Stimulated activated CD4-positive, alpha-beta T cell treated with anti-CD3 and anti-CD28 coated beads, Interleukin-1b, Interleukin-23, amount 100 ng/mL, for 24 hours (primary cell): ENCODE measurements at regions not wholly inside any gene's neighbourhood (a gene's known extent, or its start where the extent isn't known, plus 50 kb on each side); places are given as distances from the start of the nearest gene placed in this dataset.
"Not testable (repeated sequence)": the region's sequence is repeated elsewhere in the genome, so short reads cannot be mapped to it uniquely, and the experiment has no call there.

Experiments
- DNase-seq, 4 experiments: peaks; one replicate each; pipeline ENCODE4 v3.0.0-alpha.2; 2020; ENCODE audit warnings: low read depth in 4 of 4, low spot score in 1 of 4

DNA sequence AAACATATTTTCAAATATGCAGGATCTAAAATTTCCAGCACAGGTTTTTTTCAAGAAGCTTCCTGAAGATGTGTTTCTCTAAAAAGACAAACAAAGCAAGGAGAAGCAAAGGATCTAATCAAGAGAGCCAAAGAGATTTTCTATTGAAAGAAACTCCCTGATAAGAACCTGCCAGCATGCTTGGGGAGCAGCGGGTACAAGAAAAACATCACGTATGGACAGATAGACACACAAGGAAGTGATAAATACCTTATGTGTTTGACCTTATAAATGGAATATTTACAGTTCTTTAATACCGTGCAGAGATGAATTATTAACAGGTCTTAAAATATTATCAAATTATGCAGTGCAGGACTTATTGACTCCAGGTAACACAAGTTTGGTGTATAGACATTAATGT, 562.1 kb downstream of the DACH1 start:
- DNase-seq, result no peak

- DNase-seq, result no peak
Measured at GRCh38 chr13:71303144-71303543, 563.9 kb downstream of the DACH1 start.

- DNase-seq, result no peak
Measured at GRCh38 chr13:71300602-71301001, 566.4 kb downstream of the DACH1 start.

- no peak for DNase-seq
Measured at GRCh38 chr13:71291842-71292146, 575.2 kb downstream of the DACH1 start.

DNA sequence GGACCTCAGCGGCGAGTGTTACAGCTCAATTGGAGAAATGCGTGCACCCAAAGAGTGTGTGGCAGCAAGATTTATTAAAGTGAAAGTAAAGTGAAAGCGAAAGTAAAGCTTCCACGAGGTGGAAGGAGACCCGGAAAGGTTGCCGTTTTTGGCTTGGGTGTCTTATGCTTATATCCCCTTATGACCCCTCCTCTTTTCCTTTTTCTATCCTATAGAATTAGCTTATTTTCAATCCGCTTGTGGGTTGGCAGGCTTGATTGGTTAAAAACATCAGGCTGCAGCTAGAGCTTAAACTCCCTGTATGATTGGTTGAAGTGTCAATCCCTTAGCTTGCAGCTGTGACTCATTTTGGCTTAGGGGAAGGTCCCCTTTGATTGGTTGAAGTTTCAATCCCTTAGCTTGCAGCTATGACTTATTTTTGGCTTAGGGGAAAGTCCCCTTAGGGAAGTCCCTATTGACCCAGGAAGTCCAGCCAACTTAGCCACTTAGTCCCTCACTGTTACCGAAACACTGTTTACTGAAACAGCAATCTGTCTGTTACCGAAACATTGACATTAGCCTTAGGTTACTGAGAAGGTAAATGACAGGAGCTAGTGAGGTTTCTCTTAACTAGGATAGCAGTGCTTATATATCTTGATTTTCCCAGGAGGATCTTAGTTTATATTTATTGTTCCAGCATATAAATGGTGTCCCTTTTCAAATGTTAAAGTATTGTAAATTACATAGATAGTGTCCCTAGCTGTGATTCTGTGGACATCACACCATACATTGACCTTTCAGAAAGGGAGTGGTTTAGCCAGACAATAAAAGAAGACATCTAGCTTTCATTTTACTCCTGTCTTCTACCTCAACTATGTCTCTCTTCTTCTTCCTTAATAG, 575.8 kb downstream of the DACH1 start:
- peak in 1 of 4 experiments; percentile 7 for DNase-seq

- DNase-seq, result not testable (repeated sequence)
Measured at GRCh38 chr13:71289980-71290379, 577.0 kb downstream of the DACH1 start.

GRCh38 chr13:71285700-71286099, 581.3 kb downstream of the DACH1 start:
- DNase-seq, result no peak

DNA sequence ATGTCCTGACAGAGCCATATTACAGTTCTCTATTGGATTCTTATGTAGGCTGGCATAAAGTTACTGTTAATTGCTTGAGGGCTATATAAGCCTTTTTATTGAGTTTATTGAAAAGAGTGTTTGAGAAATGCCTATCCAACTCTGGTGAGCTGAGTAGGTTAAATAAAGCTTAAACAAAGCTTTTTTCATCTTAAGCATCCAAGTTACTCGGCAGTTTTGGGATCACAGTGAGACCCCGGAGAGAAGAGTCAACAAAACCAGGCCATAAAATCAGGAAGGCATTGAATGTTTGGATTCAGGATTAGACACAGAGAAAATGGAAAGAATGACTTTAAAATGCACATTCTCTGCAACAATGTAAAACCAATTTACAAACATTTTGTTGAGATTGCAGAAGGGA, 588.5 kb downstream of the DACH1 start:
- no peak for DNase-seq

DNA sequence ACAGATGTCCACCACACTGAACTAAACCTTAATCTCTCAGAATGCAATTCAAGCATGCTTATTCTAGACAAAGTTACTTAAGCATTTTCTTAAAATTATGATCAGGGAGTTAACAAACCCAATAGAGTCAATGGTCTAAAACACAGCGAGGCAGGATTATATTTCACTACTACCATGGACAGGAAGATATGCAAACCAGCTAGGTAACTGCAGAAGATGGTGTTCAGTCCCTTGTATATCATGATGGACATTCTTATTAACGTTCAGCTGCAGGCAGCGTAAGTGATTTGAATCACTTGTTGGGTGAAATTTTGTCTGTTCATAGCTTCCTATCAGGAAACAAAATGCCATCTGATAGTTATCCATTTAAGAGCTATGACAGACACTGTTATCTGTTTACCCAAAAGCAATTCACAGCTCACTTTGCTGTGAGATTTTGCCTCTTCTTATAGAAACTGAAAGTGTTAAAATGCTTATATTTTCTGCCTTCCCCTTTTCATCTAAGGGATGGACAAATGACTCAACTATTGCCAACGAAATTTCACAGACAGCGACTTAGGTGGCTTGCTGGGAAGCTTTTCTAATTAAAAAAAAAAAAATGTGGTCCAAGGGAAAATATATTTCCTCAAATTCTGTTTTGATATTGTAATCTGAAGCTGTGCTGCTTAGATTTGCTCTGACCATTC, 591.9 kb downstream of the DACH1 start:
- no peak for DNase-seq

GRCh38 chr13:71261256-71261655, 605.7 kb downstream of the DACH1 start:
- no peak for DNase-seq

DNA sequence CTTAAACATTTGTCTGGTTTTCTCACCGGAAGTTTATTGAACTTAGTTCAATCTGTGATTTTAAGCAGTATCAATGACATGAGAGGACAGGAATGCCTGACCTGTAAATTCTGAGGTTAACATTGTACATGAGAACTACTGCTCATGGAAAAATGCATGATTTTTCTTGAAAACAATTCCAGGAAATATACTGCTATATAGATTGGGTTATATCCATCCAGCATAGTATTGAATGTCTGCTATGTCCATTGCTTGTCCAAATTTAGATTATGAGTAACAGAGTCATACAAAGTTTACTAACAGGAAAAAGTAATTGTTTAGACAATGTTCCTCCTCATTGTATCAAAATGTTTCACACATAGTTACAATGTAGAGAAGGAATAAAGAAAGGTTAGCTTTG, 606.8 kb downstream of the DACH1 start:
- DNase-seq, result no peak

DNA sequence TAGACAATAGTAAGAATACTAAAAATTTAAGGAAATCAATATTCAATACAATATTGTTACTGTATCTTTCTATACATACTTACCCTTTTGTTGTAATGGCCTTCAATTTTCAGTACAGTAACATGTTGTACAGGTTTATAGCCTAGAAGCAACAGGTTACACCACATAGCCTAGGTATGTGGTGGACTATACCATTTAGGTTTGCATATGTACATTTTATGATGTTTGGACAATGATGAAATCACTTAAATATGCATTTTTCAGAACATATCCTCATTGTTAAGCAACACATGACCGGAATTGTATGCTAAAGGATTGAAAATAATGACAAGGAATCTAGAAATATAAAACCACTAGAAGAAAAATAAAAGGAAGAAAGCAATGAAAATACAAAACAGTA, 611.4 kb downstream of the DACH1 start:
- no peak for DNase-seq

- no peak for DNase-seq
Measured at GRCh38 chr13:71254384-71254783, 612.6 kb downstream of the DACH1 start.

- no peak for DNase-seq
Measured at GRCh38 chr13:71252184-71252704, 614.8 kb downstream of the DACH1 start.

DNA sequence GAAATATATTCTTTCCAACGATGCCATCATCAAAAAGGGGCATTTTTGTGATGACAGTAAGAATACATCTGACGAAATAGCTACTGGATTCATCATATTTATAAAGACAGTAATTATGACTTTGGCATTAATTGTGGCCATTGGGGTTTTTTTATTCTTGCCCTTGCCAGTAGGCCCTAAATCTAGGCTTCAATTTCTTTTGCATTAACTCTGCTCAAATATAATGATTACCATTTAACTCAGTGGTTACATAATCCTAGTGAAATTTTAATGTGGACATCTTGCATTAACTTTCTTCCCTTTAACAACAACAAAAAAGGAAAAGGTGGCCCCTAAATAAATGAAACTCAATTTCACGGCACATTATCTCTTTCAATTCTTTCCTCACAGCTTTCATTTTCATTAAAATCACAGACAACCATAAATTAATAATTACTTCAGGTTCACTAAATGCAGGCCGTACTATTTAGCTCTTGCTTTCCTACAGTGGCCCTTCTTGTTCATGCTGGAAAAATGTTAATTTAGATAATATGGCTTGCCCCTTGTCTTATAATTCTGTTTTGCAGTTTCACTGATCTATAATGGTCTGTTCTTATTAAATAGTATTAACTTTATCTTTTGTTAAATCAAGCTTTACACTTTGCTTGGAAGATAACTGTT, 615.6 kb downstream of the DACH1 start:
- no peak for DNase-seq

DNA sequence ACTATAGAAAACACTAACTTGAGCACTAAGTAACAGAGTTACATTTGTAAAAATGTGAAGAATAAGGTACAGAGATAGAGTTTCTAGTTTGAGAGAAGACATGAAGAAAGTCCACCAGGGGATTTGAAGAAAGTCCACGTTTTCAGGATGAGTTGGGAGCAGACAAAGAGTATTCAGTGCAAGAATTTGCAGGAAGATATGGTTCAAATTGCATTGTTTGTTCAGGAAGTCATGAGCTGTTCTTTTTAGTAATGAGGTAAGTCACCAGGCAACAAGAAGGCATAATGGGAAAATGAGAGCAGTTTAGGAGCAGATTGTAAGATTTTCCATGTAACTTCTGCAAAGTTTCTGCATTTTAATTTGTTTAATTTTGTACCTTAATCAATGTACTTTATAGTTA, 618.0 kb downstream of the DACH1 start:
- DNase-seq, result no peak

DNA sequence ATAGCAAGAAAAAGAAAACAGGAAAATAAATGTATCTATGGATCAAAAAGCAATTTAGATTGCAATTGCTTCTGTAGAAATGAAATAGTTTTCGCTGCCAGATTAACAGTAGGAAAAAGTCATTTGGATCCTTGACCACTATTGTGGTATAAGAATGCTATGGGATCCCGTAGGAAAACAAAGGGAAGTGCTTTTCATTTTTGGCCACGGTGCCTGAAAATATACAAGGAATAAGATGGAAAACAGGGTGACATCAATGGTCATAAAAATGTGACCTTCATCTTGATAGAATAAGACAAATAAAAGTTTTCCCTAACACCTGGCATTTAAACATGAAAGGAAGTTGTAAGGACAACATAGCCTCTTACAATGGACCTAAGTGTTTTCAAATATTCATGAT, 622.8 kb downstream of the DACH1 start:
- DNase-seq, result no peak

- DNase-seq, result no peak
Measured at GRCh38 chr13:71242201-71242600, 624.8 kb downstream of the DACH1 start.

DNA sequence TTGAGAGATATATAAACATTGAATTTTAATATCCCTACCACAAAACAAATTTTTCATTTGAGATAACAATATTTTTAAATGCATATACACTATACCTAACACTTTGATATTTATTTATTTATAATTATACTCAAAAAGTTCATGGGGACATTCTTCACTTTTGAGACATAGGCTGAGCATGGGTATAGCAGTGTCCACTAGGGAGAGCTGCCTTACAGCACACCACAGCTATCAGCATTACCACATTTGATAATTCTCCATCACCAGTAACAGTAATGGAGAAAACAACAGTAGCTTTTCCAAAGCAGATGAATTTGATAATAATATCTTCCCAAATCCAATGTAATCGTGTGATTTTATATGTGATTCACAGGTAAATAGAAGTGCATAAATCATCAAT, 626.1 kb downstream of the DACH1 start:
- no peak for DNase-seq

DNA sequence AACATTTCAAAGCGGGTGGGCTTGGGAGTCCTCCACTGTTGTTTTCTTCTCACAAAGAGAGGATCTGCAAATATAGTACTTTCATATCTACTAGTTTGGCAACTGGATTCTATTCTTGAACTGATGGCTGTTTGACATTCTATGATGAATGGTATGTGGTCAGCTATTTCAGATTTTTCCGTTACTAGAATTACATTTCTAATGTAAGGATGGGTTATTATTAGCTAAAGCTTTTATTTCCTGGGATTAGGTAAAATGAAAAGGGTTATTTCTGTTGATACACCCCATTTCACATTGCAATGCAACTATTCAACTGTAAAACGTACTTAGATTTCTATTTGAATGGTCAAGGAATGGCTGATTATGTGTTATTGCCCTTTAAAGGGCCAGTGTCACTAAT, 629.7 kb downstream of the DACH1 start:
- DNase-seq, result no peak

- DNase-seq, result no peak
Measured at GRCh38 chr13:71219698-71220415, 647.1 kb downstream of the DACH1 start.
